Mucosa of stomach (tissue), 1 donor: ENCODE measurements at regions not wholly inside any gene's neighbourhood (a gene's known extent, or its start where the extent isn't known, plus 50 kb on each side); places are given as distances from the start of the nearest gene placed in this dataset.

ENCODE experiments used
- H3K27me3 ChIP-seq: one replicate; pipeline ENCODE4 v1.7.0; 2013; ENCODE audit warnings: mild to moderate bottlenecking, low read length; ENCODE audit not compliant: control insufficient read depth, insufficient read depth
- H3K36me3 ChIP-seq: one replicate; pipeline ENCODE4 v1.7.0; 2013; ENCODE audit warnings: low read length; ENCODE audit not compliant: control insufficient read depth, insufficient read depth
- H3K4me1 ChIP-seq: one replicate; pipeline ENCODE4 v1.7.0; 2013; ENCODE audit warnings: mild to moderate bottlenecking, low read length; ENCODE audit not compliant: control insufficient read depth, insufficient read depth
- H3K4me3 ChIP-seq: one replicate; pipeline ENCODE4 v1.7.0; 2013; ENCODE audit warnings: low read length
- H3K9ac ChIP-seq: one replicate; pipeline ENCODE4 v1.7.0; 2013; ENCODE audit warnings: mild to moderate bottlenecking, low read length, moderate library complexity
- H3K9me3 ChIP-seq: one replicate; pipeline ENCODE4 v1.7.0; 2013; ENCODE audit warnings: mild to moderate bottlenecking, low read length, moderate library complexity; ENCODE audit not compliant: control insufficient read depth
- donor health status: Pancreatic carcinoma.

DNA sequence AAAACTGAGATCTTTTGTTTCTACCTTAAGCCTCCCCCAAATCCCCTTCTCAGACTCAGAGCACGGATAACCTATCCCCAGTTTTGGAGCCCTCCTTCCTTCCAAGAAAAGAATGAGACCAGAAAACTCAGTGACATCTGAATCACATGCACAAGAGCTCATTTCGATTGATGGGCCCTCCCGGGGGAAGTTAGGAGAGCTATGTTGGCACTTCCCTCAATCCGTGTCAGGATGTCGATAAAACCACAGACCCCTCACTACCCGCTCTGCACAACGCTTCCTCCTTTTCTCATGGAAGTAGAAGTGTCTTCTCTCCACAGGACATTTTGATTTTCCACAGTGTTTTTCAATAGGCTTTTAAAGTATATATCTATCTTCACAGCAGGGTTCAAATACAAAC lies 332.4 kb downstream of the HACE1 start:
- peaks cover 10% of the 10 kb centered on the region for H3K4me1 ChIP-seq
- H3K9ac ChIP-seq: no peak overlapping the region
- no peaks in the 10 kb centered on the region for H3K27me3 ChIP-seq
- H3K36me3 ChIP-seq: no peaks in the 10 kb centered on the region
- no peaks in the 10 kb centered on the region for H3K9me3 ChIP-seq
- no peak overlapping the region for H3K4me3 ChIP-seq

DNA sequence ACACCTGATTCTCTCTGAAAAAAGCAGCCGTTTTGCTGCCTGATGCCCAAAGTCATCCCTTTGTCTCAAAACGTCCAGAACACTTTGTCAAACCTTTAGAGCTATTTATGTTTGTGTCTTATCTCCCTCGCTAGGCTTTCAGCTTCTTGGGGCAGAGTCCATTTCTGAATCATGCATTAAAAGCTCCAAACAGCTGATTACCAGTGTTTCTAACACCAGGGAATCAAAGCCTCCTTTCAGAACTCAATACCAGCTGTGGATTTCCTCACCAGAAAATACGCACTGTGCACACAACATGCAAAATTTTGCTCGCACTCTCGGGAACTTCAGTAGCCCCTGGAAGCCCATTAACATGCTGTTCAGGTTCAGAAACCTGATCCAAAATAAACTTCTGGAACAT lies 333.3 kb downstream of the HACE1 start:
- H3K4me3 ChIP-seq: no peak overlapping the region
- H3K9me3 ChIP-seq: no peaks in the 10 kb centered on the region
- no peaks in the 10 kb centered on the region for H3K36me3 ChIP-seq
- H3K9ac ChIP-seq: no peak overlapping the region
- H3K27me3 ChIP-seq: no peaks in the 10 kb centered on the region
- peaks cover 10% of the 10 kb centered on the region for H3K4me1 ChIP-seq

DNA sequence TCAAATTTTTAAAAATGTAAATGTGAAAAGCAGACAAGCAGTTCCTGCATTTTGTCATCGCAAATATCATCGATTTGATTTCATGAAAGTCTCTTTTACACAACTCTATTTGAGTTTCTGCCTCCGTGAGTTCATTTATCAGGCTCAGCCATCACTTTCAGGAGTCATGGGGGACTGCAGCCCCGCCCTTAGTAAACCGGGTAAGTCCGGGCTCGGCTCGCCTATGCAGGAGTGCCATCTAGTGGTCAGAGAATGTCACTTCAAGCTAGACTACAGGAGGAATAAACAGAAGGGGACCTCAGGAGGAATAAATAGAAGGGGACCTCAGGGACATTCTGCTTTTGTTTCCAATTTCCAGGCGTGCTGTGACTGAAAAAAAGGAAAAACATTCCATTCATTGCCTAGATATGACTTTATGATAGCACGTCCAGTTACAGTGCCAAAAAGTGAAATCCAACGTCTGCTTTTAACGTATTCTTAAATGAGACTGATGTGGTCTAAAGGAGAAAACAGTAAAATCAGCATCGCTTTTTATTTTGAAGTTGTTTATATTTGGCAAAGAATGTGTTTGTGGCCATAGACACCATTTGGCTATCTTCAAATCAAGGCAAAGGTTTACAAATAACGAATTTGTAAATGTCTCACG lies 333.9 kb downstream of the HACE1 start:
- Histone ChIP-seq H3K36me3 (no peaks in the 10 kb centered on the region), H3K27me3 (no peaks in the 10 kb centered on the region), H3K4me3 (no peak overlapping the region), H3K4me1 (peaks cover 10% of the 10 kb centered on the region), H3K9ac (peak overlapping the region; percentile 16), H3K9me3 (no peaks in the 10 kb centered on the region)

DNA sequence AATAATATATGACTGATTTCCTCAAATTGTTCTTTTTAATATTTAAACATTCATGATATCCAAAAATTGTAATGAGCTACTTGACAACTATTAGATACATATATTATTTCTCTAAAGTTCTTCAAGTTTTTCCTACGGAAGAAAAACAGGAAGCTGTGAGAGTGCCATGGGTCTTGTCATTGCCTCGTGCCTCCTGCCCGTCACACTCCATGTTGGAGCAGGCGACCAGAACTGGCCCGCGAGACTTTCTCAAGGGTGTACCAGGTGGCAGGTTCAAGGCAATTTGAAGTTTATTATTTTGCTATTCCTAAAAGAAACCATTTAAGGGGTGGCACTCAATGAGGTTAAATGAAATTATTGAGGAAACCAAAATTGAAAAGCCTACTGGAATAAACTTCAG lies 337.2 kb downstream of the HACE1 start:
- Histone ChIP-seq H3K9me3 (no peaks in the 10 kb centered on the region), H3K4me3 (no peak overlapping the region), H3K27me3 (no peaks in the 10 kb centered on the region), H3K36me3 (no peaks in the 10 kb centered on the region), H3K9ac (no peak overlapping the region), H3K4me1 (peaks cover 10% of the 10 kb centered on the region)

DNA sequence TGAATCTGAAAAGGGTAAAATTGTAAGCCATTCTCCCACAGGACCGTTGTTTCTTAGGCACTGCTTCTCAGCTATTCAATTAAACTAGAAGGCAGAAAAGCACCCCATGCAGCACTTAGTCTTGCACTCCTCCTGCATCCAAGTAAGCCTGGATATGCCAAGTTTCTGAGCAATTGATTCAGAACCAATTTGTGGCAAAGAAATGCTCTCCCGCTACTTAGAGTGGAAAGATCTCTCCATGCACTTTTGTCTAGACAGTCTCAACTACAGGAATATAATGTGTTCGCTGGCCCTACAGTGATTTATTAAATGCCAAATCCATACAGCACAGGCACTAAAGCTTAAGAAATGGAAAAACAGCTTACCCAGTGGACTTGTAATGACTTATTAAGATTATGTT lies 338.5 kb downstream of the HACE1 start:
- H3K27me3 ChIP-seq: no peaks in the 10 kb centered on the region
- no peaks in the 10 kb centered on the region for H3K36me3 ChIP-seq
- no peak overlapping the region for H3K9ac ChIP-seq
- H3K9me3 ChIP-seq: no peaks in the 10 kb centered on the region
- no peak overlapping the region for H3K4me3 ChIP-seq
- peaks cover 4% of the 10 kb centered on the region for H3K4me1 ChIP-seq

DNA sequence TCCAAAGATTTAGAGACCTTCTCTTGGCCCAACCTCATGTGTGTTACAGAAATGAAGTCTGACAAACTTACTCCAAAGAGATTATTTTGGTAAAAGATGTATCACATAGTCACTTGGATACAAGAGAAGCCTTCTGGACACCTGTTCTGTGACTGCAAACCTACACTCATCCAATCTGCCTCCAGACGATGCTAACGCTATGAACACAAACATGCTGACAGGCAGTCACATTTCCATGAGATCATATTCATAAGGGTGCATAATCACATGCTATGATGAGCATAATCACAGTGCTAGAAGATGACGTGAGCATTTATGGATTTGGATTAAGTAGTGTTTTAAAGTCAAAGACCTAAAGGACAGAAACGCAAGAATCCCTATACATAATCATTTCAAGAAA lies 340.2 kb downstream of the HACE1 start:
- no peaks in the 10 kb centered on the region for H3K4me1 ChIP-seq
- H3K9me3 ChIP-seq: no peaks in the 10 kb centered on the region
- H3K4me3 ChIP-seq: no peak overlapping the region
- H3K27me3 ChIP-seq: no peaks in the 10 kb centered on the region
- H3K36me3 ChIP-seq: no peaks in the 10 kb centered on the region
- no peak overlapping the region for H3K9ac ChIP-seq

DNA sequence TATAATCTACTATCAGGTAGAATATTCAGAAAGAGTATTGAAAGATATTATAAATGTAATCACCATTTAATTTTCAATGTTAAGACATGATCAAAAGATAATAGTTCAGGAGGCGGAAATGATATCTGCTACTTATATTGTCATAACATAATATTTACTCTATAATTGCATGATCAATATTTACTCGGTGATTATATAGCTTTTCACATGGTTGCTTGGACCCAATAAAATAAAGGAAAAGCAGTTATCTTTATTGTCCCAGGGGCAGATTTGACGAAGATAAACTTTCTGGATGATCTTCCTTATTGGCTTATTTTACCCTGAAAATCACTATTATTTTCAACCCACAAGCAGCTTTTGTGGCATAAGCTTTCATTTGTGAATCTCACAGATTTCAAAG lies 350.4 kb downstream of the HACE1 start:
- Histone ChIP-seq H3K36me3 (no peaks in the 10 kb centered on the region), H3K27me3 (no peaks in the 10 kb centered on the region), H3K9me3 (no peaks in the 10 kb centered on the region), H3K4me3 (no peak overlapping the region), H3K4me1 (no peaks in the 10 kb centered on the region), H3K9ac (no peak overlapping the region)

DNA sequence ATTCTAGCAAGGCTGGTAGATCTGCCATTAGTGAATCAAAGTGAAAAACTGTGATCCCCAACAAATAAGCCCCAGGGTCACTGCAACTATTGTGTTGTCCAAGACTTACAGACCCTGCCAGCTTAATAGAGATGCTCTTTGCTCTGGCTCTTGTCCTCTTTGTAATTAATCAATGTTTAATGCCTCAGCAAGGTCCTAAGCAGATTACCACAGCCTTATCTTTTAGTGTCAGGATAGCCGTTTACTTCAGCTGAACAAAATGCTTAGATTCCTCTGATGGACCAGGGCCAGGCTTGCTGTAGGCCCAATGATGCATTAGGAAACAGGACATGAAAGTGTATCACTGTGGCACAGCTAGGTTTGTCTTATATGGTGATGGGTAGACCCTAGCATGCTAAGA lies 353.3 kb downstream of the HACE1 start:
- H3K9ac ChIP-seq: no peak overlapping the region
- no peak overlapping the region for H3K4me3 ChIP-seq
- no peaks in the 10 kb centered on the region for H3K36me3 ChIP-seq
- H3K27me3 ChIP-seq: no peaks in the 10 kb centered on the region
- no peaks in the 10 kb centered on the region for H3K4me1 ChIP-seq
- H3K9me3 ChIP-seq: no peaks in the 10 kb centered on the region

DNA sequence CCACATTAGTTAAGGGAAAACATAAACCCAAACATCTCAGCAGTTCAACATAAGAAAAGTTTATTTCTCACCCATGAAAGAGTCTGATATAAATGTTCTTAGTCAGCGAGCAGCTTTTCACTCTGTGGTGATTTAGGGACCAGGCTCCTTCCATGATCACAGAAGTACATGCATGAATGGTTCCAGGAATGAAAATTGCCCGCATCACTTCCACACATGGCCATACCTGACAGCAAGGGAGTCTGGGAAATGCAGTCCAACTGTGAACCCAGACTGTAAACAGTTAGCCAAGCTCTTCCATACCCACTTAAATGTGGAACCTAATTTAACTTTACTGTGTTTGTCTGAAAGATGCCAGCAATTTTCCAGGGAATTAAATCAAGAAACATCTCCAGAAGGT lies 353.9 kb downstream of the HACE1 start:
- Histone ChIP-seq H3K4me1 (no peaks in the 10 kb centered on the region), H3K9me3 (no peaks in the 10 kb centered on the region), H3K36me3 (no peaks in the 10 kb centered on the region), H3K9ac (no peak overlapping the region), H3K27me3 (no peaks in the 10 kb centered on the region), H3K4me3 (no peak overlapping the region)

DNA sequence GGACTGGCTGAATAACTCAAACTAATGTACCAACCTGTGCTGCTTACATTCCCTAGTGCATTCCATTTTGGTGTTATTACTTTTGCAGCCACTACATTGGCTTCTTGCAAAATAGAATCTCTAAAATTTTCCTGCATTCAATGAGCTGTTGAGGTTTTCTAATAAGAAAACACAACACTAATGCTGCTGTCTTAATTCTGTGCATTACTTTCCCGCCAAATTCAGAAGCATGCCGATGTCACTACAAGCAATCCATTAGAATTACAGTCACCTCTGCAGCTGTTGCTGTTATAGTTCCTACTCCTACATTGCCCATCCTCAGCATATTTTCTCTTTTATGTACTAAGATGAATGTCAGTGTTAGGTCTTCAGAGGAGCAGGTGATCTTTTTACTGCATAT lies 359.5 kb downstream of the HACE1 start:
- Histone ChIP-seq H3K9ac (no peak overlapping the region), H3K27me3 (no peaks in the 10 kb centered on the region), H3K9me3 (no peaks in the 10 kb centered on the region), H3K4me1 (no peaks in the 10 kb centered on the region), H3K36me3 (no peaks in the 10 kb centered on the region), H3K4me3 (no peak overlapping the region)

DNA sequence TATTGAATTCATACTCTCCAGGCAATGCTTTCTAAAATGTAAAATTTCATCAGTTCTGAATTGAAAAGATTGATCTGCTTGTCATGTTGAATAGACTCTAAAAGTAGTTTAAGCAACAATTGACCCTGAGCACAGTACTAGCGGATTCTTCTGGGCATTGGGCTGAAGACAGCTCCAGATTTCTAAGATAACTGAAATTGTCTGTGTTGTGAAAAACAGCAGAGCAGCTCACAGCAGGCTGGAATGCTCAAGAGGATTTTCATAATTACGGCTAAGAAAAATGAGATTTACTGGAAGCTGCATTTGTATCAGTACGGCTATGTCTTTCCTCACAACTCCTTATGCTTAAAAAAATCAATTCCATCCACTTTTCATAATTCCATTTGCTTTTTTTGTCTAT lies 373.7 kb downstream of the HACE1 start:
- Histone ChIP-seq H3K4me3 (no peak overlapping the region), H3K9ac (no peak overlapping the region), H3K4me1 (no peaks in the 10 kb centered on the region), H3K27me3 (no peaks in the 10 kb centered on the region), H3K36me3 (no peaks in the 10 kb centered on the region), H3K9me3 (no peaks in the 10 kb centered on the region)

DNA sequence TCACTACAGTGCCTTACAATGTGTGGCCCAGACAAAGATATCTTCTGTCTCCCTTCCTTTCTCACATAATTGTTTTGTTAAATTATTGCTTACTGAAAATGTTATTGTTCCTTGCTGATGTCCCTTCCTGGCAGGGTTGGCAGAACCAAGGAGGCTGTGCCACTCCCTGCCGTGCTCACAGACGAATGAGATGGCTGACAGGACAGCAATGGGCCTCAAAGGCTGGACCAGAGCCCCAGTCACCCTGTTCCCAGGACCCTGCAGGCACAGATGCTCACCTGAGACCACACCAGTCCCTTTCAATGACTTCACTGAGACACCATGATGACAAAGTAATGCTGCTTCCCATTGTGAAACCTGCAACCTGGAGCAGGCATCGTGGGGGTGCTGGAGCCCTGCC lies 375.1 kb downstream of the HACE1 start:
- no peaks in the 10 kb centered on the region for H3K4me1 ChIP-seq
- no peaks in the 10 kb centered on the region for H3K36me3 ChIP-seq
- no peaks in the 10 kb centered on the region for H3K9me3 ChIP-seq
- no peak overlapping the region for H3K4me3 ChIP-seq
- H3K9ac ChIP-seq: no peak overlapping the region
- no peaks in the 10 kb centered on the region for H3K27me3 ChIP-seq

DNA sequence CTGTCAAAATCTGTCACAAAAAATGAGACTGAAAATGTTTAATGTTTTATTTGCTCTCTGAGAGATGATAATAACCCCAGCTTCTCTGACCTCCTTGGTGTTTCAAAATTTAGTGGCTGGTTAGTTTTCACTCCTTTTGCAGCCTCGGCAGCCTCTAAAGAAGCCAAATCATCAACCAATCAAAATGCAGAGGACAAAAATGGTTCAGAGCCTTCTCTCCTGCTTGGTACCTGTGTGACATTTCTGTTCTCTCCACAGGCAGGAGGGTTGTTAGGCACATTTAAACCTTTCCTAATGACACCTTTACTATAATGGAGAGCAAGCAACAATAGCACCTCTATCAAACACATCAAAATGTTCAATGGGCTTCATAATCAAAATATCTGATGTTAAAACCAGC lies 375.5 kb downstream of the HACE1 start:
- H3K4me3 ChIP-seq: no peak overlapping the region
- H3K4me1 ChIP-seq: no peaks in the 10 kb centered on the region
- H3K36me3 ChIP-seq: no peaks in the 10 kb centered on the region
- H3K27me3 ChIP-seq: no peaks in the 10 kb centered on the region
- H3K9ac ChIP-seq: no peak overlapping the region
- H3K9me3 ChIP-seq: no peaks in the 10 kb centered on the region
